Endothelial cell of umbilical vein (primary cell): ENCODE measurements at regions not wholly inside any gene's neighbourhood (a gene's known extent, or its start where the extent isn't known, plus 50 kb on each side); places are given as distances from the start of the nearest gene placed in this dataset.

Source experiments
- BruUV-seq: library from RNA; stranded (reverse); fragments of 400-500 nt; replicated peaks from 2 replicates; lab custom pipeline; 2021; lab: Mats Ljungman, UMichigan
- CTCF ChIA-PET: fragments of 300-600, 350-600 bp; sonication (Branson Sonifier 250); formaldehyde crosslinking; loops from one replicate; lab custom pipeline; 2021; ENCODE audit warnings: antibody characterized with exemption, inconsistent platforms; lab: Charles Lee
- POLR2A ChIA-PET: fragments of 300-600, 350-600 bp; sonication (Branson Sonifier 250); formaldehyde crosslinking; loops from one replicate; lab custom pipeline; 2021; ENCODE audit warnings: antibody characterized with exemption, inconsistent platforms; lab: Charles Lee
- DNase-seq: peaks from one replicate; pipeline ENCODE4 v3.0.0-alpha.2; 2011; ENCODE audit warnings: low read depth, low spot score
- FAIRE-seq: peaks from 2 replicates; lab custom pipeline; 2011; peaks lifted over from hg19 to GRCh38; lab: Jason Lieb, UNC
- H2AFZ ChIP-seq: 2 replicates; pipeline ENCODE4 v1.6.0; 2012; ENCODE audit warnings: low read depth, low read length, control low read depth, inconsistent platforms
- H3K27ac ChIP-seq: 2 replicates; pipeline ENCODE4 v1.5.1; 2011; ENCODE audit warnings: low read depth, mild to moderate bottlenecking, control low read depth, low read length, moderate library complexity; ENCODE audit not compliant: insufficient read depth
- H3K27me3 ChIP-seq, 2 experiments: 2 replicates each; pipeline versions ENCODE4 v1.6.0 to v1.6.1; 2011; ENCODE audit warnings: low read length in 2 of 2, mixed read lengths in 1 of 2; ENCODE audit not compliant: control insufficient read depth in 2 of 2, insufficient read depth in 2 of 2
- H3K36me3 ChIP-seq, 2 experiments: 2 replicates in 1 of 2; 3 replicates in 1 of 2; pipeline ENCODE4 v1.5.1; 2011; ENCODE audit warnings: low read length in 2 of 2, mild to moderate bottlenecking in 1 of 2, moderate library complexity in 1 of 2; ENCODE audit not compliant: control insufficient read depth in 2 of 2, insufficient read depth in 2 of 2; ENCODE audit errors: extremely low read depth in 1 of 2
- H3K4me1 ChIP-seq: 3 replicates; pipeline ENCODE4 v1.5.1; 2011; ENCODE audit warnings: mild to moderate bottlenecking, low read length; ENCODE audit not compliant: control insufficient read depth, insufficient read depth; ENCODE audit errors: extremely low read depth
- H3K4me2 ChIP-seq: 2 replicates; pipeline ENCODE4 v1.6.1; 2011; ENCODE audit warnings: low read length, control low read depth, mixed read lengths; ENCODE audit not compliant: insufficient read depth
- H3K4me3 ChIP-seq, 3 experiments: fragments of 200-600 bp in 1 of 3; sonication (generic), shearing (Covaris generic) in 1 of 3; replicated peaks in 1 of 3; 2 replicates each; pipeline ENCODE4 v1.5.1; 2011 to 2016; ENCODE audit warnings: control low read depth in 3 of 3, low read length in 3 of 3, mild to moderate bottlenecking in 2 of 3, inconsistent platforms in 1 of 3, low read depth in 1 of 3, moderate library complexity in 1 of 3; ENCODE audit not compliant: insufficient read depth in 1 of 3
- H3K79me2 ChIP-seq: 2 replicates; pipeline ENCODE4 v1.6.0; 2012; ENCODE audit warnings: low read length, inconsistent platforms; ENCODE audit not compliant: control insufficient read depth, insufficient read depth
- H3K9ac ChIP-seq: replicated peaks from 2 replicates; pipeline ENCODE3; 2011; ENCODE audit warnings: low read length, control low read depth; ENCODE audit not compliant: insufficient read depth; ENCODE audit errors: extremely low read depth
- H3K9me1 ChIP-seq: replicated peaks from 3 replicates; pipeline ENCODE4 v1.6.0; 2011; ENCODE audit warnings: mild to moderate bottlenecking, low read length; ENCODE audit not compliant: control insufficient read depth, insufficient read depth; ENCODE audit errors: extremely low read depth
- H3K9me3 ChIP-seq: replicated peaks from 2 replicates; pipeline ENCODE4 v1.5.1; 2012; ENCODE audit warnings: low read length, inconsistent platforms; ENCODE audit not compliant: control insufficient read depth, insufficient read depth
- H4K20me1 ChIP-seq: replicated peaks from 2 replicates; pipeline ENCODE3; 2011; ENCODE audit warnings: mild to moderate bottlenecking, low read length; ENCODE audit not compliant: control insufficient read depth, insufficient read depth; ENCODE audit errors: extremely low read depth
- CTCF ChIP-seq, 2 donors: IDR thresholded peaks; 1 replicate in 1 of 2; 2 replicates in 1 of 2; pipeline ENCODE4 v1.5.1; 2011; ENCODE audit warnings: low read length in 2 of 2, mild to moderate bottlenecking in 2 of 2, moderate library complexity in 2 of 2, control low read depth in 1 of 2, inconsistent platforms in 1 of 2, low read depth in 1 of 2; ENCODE audit not compliant: insufficient read depth in 1 of 2; ENCODE audit errors: extremely low read depth in 1 of 2
- EZH2 ChIP-seq: IDR thresholded peaks from 2 replicates; pipeline ENCODE4 v1.6.1; 2012; ENCODE audit warnings: borderline replicate concordance, low read depth, mild to moderate bottlenecking, moderate library complexity, low read length, inconsistent platforms; ENCODE audit not compliant: severe bottlenecking
- FOS ChIP-seq: IDR thresholded peaks from 2 replicates; pipeline ENCODE4 v1.6.1; 2011; ENCODE audit warnings: mild to moderate bottlenecking, low read length, moderate library complexity, borderline replicate concordance; ENCODE audit not compliant: insufficient read depth
- GATA2 ChIP-seq: IDR thresholded peaks from 2 replicates; pipeline ENCODE4 v1.7.0; 2011; ENCODE audit warnings: low read depth, mild to moderate bottlenecking, moderate library complexity, mixed read lengths, low read length; ENCODE audit not compliant: insufficient read length, insufficient read depth
- JUN ChIP-seq: IDR thresholded peaks from 2 replicates; pipeline ENCODE4 v1.6.1; 2011; ENCODE audit warnings: borderline replicate concordance, low read depth; ENCODE audit not compliant: insufficient read length, insufficient read depth
- MYC ChIP-seq: IDR thresholded peaks from one replicate; pipeline ENCODE4 v1.6.1; 2011; ENCODE audit warnings: mild to moderate bottlenecking, low read depth, low read length
- POLR2A ChIP-seq: IDR thresholded peaks from 2 replicates; pipeline ENCODE4 v1.6.1; 2012; ENCODE audit warnings: low read depth, mild to moderate bottlenecking, control low read depth, low read length
- POLR2AphosphoS5 ChIP-seq: IDR thresholded peaks from 2 replicates; pipeline ENCODE4 v1.6.1; 2012; ENCODE audit warnings: low read depth, mild to moderate bottlenecking, control low read depth, low read length, moderate library complexity; ENCODE audit not compliant: insufficient read depth
- dilution Hi-C: fragments of 300-500 bp; cut with MboI; formaldehyde crosslinking; loops from one replicate; pipeline ENCODE4 v1.15.0; 2019; ENCODE audit warnings: low sequenced_read_pairs; ENCODE audit not compliant: extremely low pct_ligation_motif_present
- intact Hi-C: fragments of 100-400 bp; cut with micrococcal nuclease; formaldehyde crosslinking; loops from one replicate; pipeline ENCODE4 v1.10.0; 2022
- TF ChIP-seq, protein P1 (sequence below): IDR thresholded peaks from 2 replicates; pipeline ENCODE4 v1.6.1; 2011; ENCODE audit not compliant: insufficient read depth, insufficient read length

DNA sequence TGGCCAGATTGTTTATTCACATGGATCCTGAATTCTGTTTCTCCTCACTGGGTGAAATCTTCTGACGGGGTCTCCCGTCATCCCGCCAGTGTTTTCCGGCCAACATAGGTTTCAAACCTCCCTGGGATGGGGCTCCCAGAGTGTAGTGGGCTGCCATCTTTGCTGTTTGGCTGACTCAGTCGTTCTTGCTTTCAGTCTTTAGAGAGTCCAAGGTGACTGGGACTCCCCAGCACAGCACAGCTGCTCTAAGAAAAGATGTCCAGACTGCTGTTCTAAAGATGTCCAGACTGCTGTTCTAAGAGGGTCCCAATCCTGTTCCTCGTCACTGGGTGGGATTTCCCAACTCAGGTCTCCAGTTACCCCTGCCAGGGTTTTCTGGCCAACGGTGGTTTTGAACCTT lies 801.9 kb upstream of the IGFBP3 start:
- H2AFZ ChIP-seq = no peak overlapping the region
- POLR2A ChIA-PET = no interaction called here
- H3K4me2 ChIP-seq = no peak overlapping the region
- BruUV-seq = no TSS peak
- no peak for FAIRE-seq
- H3K27ac ChIP-seq = no peak overlapping the region
- H3K9ac ChIP-seq = no peak overlapping the region
- dilution Hi-C loops (no loop called here), intact Hi-C loops (no loop called here)
- no peaks in the 10 kb centered on the region for H4K20me1 ChIP-seq
- TF ChIP-seq POLR2A (no peak), EZH2 (no peak), GATA2 (no peak), CTCF (IDR thresholded peaks at IDR 0.05; ENCODE audit: extremely low read depth in 1 of 2, insufficient read depth in 1 of 2, low read depth in 1 of 2, low read length in 2 of 2) (no peak), POLR2AphosphoS5 (no peak), FOS (no peak), JUN (no peak), MYC (no peak)
- TF ChIP-seq, protein P1, sequence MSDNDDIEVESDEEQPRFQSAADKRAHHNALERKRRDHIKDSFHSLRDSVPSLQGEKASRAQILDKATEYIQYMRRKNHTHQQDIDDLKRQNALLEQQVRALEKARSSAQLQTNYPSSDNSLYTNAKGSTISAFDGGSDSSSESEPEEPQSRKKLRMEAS = no peak
- H3K4me3 ChIP-seq = no peak overlapping the region
- H3K79me2 ChIP-seq = no peaks in the 10 kb centered on the region
- no peaks in the 10 kb centered on the region for H3K36me3 ChIP-seq
- H3K9me3 ChIP-seq = no peaks in the 10 kb centered on the region
- no peaks in the 10 kb centered on the region for H3K27me3 ChIP-seq
- CTCF ChIA-PET = interaction anchor here (1.5 to 1.7 kb wide), 2 partner anchors 8 to 801 kb away, joined by 3 to 4 read pairs; no protein-coding TSS in a partner anchor
- peaks cover 6% of the 10 kb centered on the region for H3K4me1 ChIP-seq
- no peak for DNase-seq
- H3K9me1 ChIP-seq = no peaks in the 10 kb centered on the region
